ENCODE measurements at regions not wholly inside any gene's neighbourhood (a gene's known extent, or its start where the extent isn't known, plus 50 kb on each side); places are given as distances from the start of the nearest gene placed in this dataset.

DNA sequence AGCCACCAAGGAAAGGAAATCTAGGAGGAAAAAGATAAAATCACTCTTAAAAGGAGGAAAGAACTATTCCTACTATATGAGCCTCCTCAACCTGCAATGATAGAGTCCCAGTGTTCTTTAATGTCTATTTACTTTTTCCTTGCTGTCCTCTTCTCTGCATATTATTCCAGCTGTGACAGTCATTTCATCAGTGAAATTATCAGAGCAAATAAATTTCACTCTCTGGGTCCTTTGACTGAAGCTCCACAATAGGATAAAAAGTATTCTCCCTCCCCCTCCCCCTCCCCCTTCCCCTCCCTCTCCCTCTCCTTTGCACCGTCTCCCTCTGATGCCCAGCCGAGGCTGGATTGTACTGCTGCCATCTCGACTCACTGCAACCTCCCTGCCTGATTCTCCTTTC lies 107.5 kb upstream of the DPT start:
- TF ChIP-seq, protein P1, sequence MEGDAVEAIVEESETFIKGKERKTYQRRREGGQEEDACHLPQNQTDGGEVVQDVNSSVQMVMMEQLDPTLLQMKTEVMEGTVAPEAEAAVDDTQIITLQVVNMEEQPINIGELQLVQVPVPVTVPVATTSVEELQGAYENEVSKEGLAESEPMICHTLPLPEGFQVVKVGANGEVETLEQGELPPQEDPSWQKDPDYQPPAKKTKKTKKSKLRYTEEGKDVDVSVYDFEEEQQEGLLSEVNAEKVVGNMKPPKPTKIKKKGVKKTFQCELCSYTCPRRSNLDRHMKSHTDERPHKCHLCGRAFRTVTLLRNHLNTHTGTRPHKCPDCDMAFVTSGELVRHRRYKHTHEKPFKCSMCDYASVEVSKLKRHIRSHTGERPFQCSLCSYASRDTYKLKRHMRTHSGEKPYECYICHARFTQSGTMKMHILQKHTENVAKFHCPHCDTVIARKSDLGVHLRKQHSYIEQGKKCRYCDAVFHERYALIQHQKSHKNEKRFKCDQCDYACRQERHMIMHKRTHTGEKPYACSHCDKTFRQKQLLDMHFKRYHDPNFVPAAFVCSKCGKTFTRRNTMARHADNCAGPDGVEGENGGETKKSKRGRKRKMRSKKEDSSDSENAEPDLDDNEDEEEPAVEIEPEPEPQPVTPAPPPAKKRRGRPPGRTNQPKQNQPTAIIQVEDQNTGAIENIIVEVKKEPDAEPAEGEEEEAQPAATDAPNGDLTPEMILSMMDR (IDR thresholded peaks at IDR 0.05), result no peak
- TF ChIP-seq POLR2A (IDR thresholded peaks at IDR 0.05), result no peak
